Body of pancreas (tissue), 4 donors: ENCODE measurements at regions not wholly inside any gene's neighbourhood (a gene's known extent, or its start where the extent isn't known, plus 50 kb on each side); places are given as distances from the start of the nearest gene placed in this dataset.

Experiments used
- POLR2A ChIP-seq, 3 donors: fragments of 450-650 bp; IDR thresholded peaks; one replicate each; pipeline ENCODE4 v1.6.1; 2016; ENCODE audit warnings: antibody characterized with exemption in 3 of 3, mild to moderate bottlenecking in 2 of 3
- TF ChIP-seq, protein P1 (sequence below), 7 experiments: fragments of 450-650 bp in 4 of 7; fragments of 200-600 bp in 3 of 7; sonication (generic) in 3 of 7; IDR thresholded peaks; one replicate each; pipeline ENCODE4 v1.5.1; 2016 to 2019; ENCODE audit warnings: antibody characterized with exemption in 7 of 7

DNA sequence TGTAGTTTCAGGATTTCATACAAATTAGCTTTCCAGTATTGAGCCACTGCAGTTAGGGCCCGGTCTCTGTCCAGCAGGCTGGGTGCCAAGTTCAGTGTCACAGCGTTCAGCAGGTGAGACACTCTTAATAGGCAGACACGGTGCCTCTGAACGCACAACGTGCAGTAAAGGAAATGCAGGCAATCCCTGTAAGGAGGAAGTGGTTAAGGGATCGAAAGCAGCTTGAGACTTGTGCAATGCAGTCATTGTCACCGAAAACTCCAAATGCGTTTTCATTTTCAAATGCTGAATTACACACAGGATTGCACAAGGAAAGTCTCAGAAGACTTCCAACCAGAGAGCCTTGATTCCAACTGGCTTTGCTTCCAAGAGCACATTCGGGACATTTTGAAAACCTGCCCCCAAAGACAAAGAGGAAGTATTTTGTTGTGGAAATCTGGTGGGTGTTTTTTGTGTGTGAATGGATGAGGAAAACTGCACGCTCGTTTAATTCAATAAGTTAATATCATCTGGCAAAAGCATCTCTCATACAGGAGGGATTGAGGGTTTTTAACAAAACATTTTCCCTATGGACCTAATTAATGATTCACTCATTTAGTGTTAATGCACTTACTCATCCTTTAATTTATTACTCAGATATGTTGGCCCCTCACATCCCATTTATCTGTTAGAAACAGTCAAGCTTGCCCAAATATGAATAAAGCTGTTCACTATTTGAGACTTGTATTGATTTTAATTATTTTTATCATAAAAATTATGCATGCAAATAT, 61.6 kb downstream of the PTGS2 start:
- TF ChIP-seq, protein P1, sequence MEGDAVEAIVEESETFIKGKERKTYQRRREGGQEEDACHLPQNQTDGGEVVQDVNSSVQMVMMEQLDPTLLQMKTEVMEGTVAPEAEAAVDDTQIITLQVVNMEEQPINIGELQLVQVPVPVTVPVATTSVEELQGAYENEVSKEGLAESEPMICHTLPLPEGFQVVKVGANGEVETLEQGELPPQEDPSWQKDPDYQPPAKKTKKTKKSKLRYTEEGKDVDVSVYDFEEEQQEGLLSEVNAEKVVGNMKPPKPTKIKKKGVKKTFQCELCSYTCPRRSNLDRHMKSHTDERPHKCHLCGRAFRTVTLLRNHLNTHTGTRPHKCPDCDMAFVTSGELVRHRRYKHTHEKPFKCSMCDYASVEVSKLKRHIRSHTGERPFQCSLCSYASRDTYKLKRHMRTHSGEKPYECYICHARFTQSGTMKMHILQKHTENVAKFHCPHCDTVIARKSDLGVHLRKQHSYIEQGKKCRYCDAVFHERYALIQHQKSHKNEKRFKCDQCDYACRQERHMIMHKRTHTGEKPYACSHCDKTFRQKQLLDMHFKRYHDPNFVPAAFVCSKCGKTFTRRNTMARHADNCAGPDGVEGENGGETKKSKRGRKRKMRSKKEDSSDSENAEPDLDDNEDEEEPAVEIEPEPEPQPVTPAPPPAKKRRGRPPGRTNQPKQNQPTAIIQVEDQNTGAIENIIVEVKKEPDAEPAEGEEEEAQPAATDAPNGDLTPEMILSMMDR (IDR thresholded peaks at IDR 0.05): no peak
- TF ChIP-seq POLR2A (IDR thresholded peaks at IDR 0.05): no peak
